IMR-90 (cell line): ENCODE measurements at regions not wholly inside any gene's neighbourhood (a gene's known extent, or its start where the extent isn't known, plus 50 kb on each side); places are given as distances from the start of the nearest gene placed in this dataset.

Experiments
- ATAC-seq: fragments of 200-7000 bp; cut with Tn5 transposase; 2 replicates; pipeline ENCODE4 v1.9.1; 2020; ENCODE audit warnings: low read depth, mild to moderate bottlenecking, moderate library complexity
- BruUV-seq: library from RNA; stranded (reverse); fragments of 400-500 nt; replicated peaks from 2 replicates; lab custom pipeline; 2021; lab: Mats Ljungman, UMichigan
- CTCF ChIA-PET: fragments of 300-600 bp; formaldehyde crosslinking; extraction: SDS; loops from one replicate; lab custom pipeline; 2021; ENCODE audit warnings: antibody characterized with exemption; lab: Yijun Ruan, JAX
- POLR2A ChIA-PET: fragments of 300-600 bp; sonication (Branson Sonifier 250); formaldehyde crosslinking; loops from one replicate; lab custom pipeline; 2022; ENCODE audit warnings: antibody characterized with exemption; ENCODE audit not compliant: unreplicated experiment; lab: Charles Lee
- DNase-seq: peaks from one replicate; pipeline ENCODE4 v3.0.0; 2013
- H2AFZ ChIP-seq: replicated peaks from 2 replicates; pipeline ENCODE3; 2013; ENCODE audit warnings: low read length, mild to moderate bottlenecking; ENCODE audit not compliant: poor library complexity
- H2AK5ac ChIP-seq: 2 replicates; pipeline ENCODE4 v1.6.1; 2013; ENCODE audit warnings: low read depth, low read length, inconsistent platforms
- H2AK9ac ChIP-seq: replicated peaks from 2 replicates; pipeline ENCODE3; 2013; ENCODE audit warnings: mild to moderate bottlenecking, low read depth, low read length, moderate library complexity; ENCODE audit not compliant: poor library complexity
- H2BK120ac ChIP-seq: 2 replicates; pipeline ENCODE4 v1.6.1; 2013; ENCODE audit warnings: low read depth, low read length, inconsistent platforms
- H2BK15ac ChIP-seq: 3 replicates; pipeline ENCODE4 v1.6.1; 2013; ENCODE audit warnings: low read depth, low read length, inconsistent platforms
- H2BK20ac ChIP-seq: 2 replicates; pipeline ENCODE4 v1.6.1; 2013; ENCODE audit warnings: low read depth, mild to moderate bottlenecking, inconsistent platforms, low read length, moderate library complexity
- H2BK5ac ChIP-seq: 2 replicates; pipeline ENCODE4 v1.6.1; 2013; ENCODE audit warnings: mild to moderate bottlenecking, low read depth, low read length, inconsistent platforms; ENCODE audit not compliant: poor library complexity, severe bottlenecking
- H3K14ac ChIP-seq: replicated peaks from 2 replicates; pipeline ENCODE4 v1.6.1; 2013; ENCODE audit warnings: low read depth, low read length, inconsistent platforms
- H3K18ac ChIP-seq: 2 replicates; pipeline ENCODE4 v1.6.1; 2013; ENCODE audit warnings: low read depth, low read length, control low read depth
- H3K23ac ChIP-seq: 2 replicates; pipeline ENCODE4 v1.6.1; 2013; ENCODE audit warnings: low read depth, low read length, inconsistent platforms
- H3K27ac ChIP-seq: 2 replicates; pipeline ENCODE4 v1.5.1; 2013; ENCODE audit warnings: mild to moderate bottlenecking, control low read depth, low read length; ENCODE audit not compliant: insufficient read depth
- H3K27me3 ChIP-seq: 2 replicates; pipeline ENCODE4 v1.6.1; 2013; ENCODE audit warnings: low read length; ENCODE audit not compliant: control insufficient read depth, insufficient read depth
- H3K36me3 ChIP-seq: 2 replicates; pipeline ENCODE4 v1.6.1; 2013; ENCODE audit warnings: low read length, mixed read lengths; ENCODE audit not compliant: control insufficient read depth, insufficient read depth
- H3K4ac ChIP-seq: 2 replicates; pipeline ENCODE4 v1.6.1; 2013; ENCODE audit warnings: low read depth, low read length, inconsistent platforms
- H3K4me1 ChIP-seq: 2 replicates; pipeline ENCODE4 v1.6.1; 2013; ENCODE audit warnings: low read length, mixed read lengths; ENCODE audit not compliant: control insufficient read depth, insufficient read depth
- H3K4me2 ChIP-seq: 2 replicates; pipeline ENCODE4 v1.6.1; 2013; ENCODE audit warnings: low read depth, mild to moderate bottlenecking, control low read depth, low read length, moderate library complexity
- H3K4me3 ChIP-seq: 2 replicates; pipeline ENCODE4 v1.5.1; 2013; ENCODE audit warnings: low read depth, mild to moderate bottlenecking, control low read depth, low read length, moderate library complexity; ENCODE audit not compliant: insufficient read depth
- H3K56ac ChIP-seq: 2 replicates; pipeline ENCODE4 v1.6.1; 2013; ENCODE audit warnings: low read length, inconsistent platforms; ENCODE audit not compliant: insufficient read depth; ENCODE audit errors: extremely low read depth
- H3K79me1 ChIP-seq, 2 experiments: 2 replicates each; pipeline ENCODE4 v1.6.1; 2013; ENCODE audit warnings: low read length in 2 of 2, inconsistent platforms in 1 of 2, low read depth in 1 of 2
- H3K9ac ChIP-seq: 2 replicates; pipeline ENCODE4 v1.6.1; 2013; ENCODE audit warnings: low read depth, low read length, control low read depth
- H3K9me1 ChIP-seq: 2 replicates; pipeline ENCODE4 v1.6.1; 2013; ENCODE audit warnings: low read length, inconsistent platforms; ENCODE audit not compliant: insufficient read depth
- H3K9me3 ChIP-seq: 2 replicates; pipeline ENCODE4 v1.6.1; 2013; ENCODE audit warnings: low read length; ENCODE audit not compliant: control insufficient read depth, insufficient read depth
- H4K20me1 ChIP-seq: 2 replicates; pipeline ENCODE4 v1.6.1; 2013; ENCODE audit warnings: low read length, inconsistent platforms; ENCODE audit not compliant: insufficient read depth
- H4K5ac ChIP-seq: 2 replicates; pipeline ENCODE4 v1.6.1; 2013; ENCODE audit warnings: mild to moderate bottlenecking, low read depth, low read length, control low read depth
- H4K8ac ChIP-seq, 2 experiments: 2 replicates each; pipeline ENCODE4 v1.6.1; 2013; ENCODE audit warnings: low read depth in 2 of 2, low read length in 2 of 2, control low read depth in 1 of 2, inconsistent platforms in 1 of 2
- H4K91ac ChIP-seq: 2 replicates; pipeline ENCODE4 v1.6.1; 2013; ENCODE audit warnings: low read depth, low read length, inconsistent platforms; ENCODE audit not compliant: insufficient read depth
- BHLHE40 ChIP-seq: fragments of 150-350 bp; IDR thresholded peaks from 2 replicates; pipeline ENCODE4 v1.6.1; 2016; ENCODE audit warnings: mild to moderate bottlenecking, low read depth, low read length
- CEBPB ChIP-seq: IDR thresholded peaks from 2 replicates; pipeline ENCODE4 v1.6.1; 2012; ENCODE audit warnings: low read depth, low read length, improper control_type of control experiment
- CHD1 ChIP-seq: IDR thresholded peaks from 2 replicates; pipeline ENCODE4 v1.6.1; 2012; ENCODE audit warnings: low read depth, low read length, improper control_type of control experiment
- ELK1 ChIP-seq: fragments of 150-350 bp; IDR thresholded peaks from 2 replicates; pipeline ENCODE4 v1.6.1; 2016; ENCODE audit warnings: low read depth, mild to moderate bottlenecking, low read length, moderate library complexity, borderline replicate concordance
- MAZ ChIP-seq: IDR thresholded peaks from 2 replicates; pipeline ENCODE4 v1.6.1; 2012; ENCODE audit warnings: low read depth, mild to moderate bottlenecking, low read length, improper control_type of control experiment, moderate library complexity, borderline replicate concordance
- POLR2A ChIP-seq: IDR thresholded peaks from 2 replicates; pipeline ENCODE4 v1.6.1; 2012; ENCODE audit warnings: mild to moderate bottlenecking, low read depth, low read length
- RAD21 ChIP-seq: IDR thresholded peaks from 2 replicates; pipeline ENCODE4 v1.6.1; 2012; ENCODE audit warnings: low read length, improper control_type of control experiment
- SMC3 ChIP-seq: fragments of 150-350 bp; IDR thresholded peaks from 2 replicates; pipeline ENCODE4 v1.6.1; 2016; ENCODE audit warnings: low read depth, mild to moderate bottlenecking, antibody characterized with exemption, low read length, moderate library complexity
- WGBS, 2 experiments: methylation state at CpG; one replicate each; pipeline versions ENCODE4 v1.1.5 to v1.1.7; 2013; ENCODE audit warnings: missing lambda C conversion rate in 2 of 2; ENCODE audit not compliant: insufficient read length in 1 of 2; ENCODE audit errors: extremely low coverage in 2 of 2; 5-methylcytosine and 5-hydroxymethylcytosine counted together
- dilution Hi-C: fragments of 300-500 bp; cut with HindIII; formaldehyde crosslinking; loops from one replicate; pipeline ENCODE4 v1.14.3; 2018; ENCODE audit warnings: low sequenced_read_pairs; ENCODE audit not compliant: unreplicated experiment
- in situ Hi-C: fragments of 300-500 bp; cut with MboI; formaldehyde crosslinking; loops from 3 replicates; pipeline ENCODE4 v1.14.3; 2019; ENCODE audit warnings: low sequenced_read_pairs, inconsistent platforms, mixed read lengths
- intact Hi-C: fragments of 100-400 bp; cut with micrococcal nuclease; formaldehyde crosslinking; loops from 2 replicates; pipeline ENCODE4 v1.10.0; 2022
- TF ChIP-seq, protein P1 (sequence below): fragments of 150-350 bp; IDR thresholded peaks from 2 replicates; pipeline ENCODE4 v1.6.1; 2017; ENCODE audit warnings: mild to moderate bottlenecking, antibody characterized with exemption, low read length, low read depth

DNA sequence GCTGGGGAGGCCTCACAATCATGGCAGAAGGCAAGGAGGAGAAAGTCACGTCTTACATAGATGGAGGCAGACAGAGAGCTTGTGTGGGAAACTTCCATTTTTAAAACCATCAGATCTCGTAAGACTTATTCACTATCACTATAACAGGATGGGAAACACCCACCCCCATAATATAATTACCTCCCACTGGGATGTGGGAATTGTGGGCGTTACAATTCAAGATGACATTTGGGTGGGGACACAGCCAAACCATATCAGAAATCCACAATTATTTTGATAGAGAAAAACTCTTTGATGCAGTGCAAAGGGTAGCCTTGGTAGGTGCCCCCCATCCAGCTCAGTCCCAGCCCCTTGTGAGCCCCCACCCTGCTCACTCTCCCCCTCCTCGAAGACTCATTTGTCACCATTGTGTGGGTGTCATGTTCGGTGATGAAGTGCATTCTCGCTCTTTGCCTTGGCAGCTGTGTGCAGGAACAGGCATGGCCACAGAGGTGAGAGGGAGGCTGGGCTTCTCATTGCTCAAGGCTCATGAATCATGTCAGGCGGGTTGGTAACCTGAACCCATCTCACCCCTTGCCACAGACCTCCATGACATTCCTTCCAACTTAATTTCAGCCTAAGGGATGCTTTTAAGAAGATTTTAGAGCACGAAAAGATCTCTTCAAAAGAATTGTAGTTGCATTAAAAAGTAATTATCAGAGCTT, 75.9 kb downstream of the BUB3 start:
- no peak overlapping the region for H4K8ac ChIP-seq
- no peak overlapping the region for H2BK5ac ChIP-seq
- CTCF ChIA-PET: no interaction called here
- peaks cover 2% of the 10 kb centered on the region; the same call in 1 of the 2 replicates for H3K9me3 ChIP-seq
- H3K14ac ChIP-seq: no peak overlapping the region
- H2BK120ac ChIP-seq: no peak overlapping the region
- no peak overlapping the region for H3K9ac ChIP-seq
- no peak overlapping the region for H4K91ac ChIP-seq
- no peak for ATAC-seq
- no peak for DNase-seq
- H3K4me1 ChIP-seq: no peaks in the 10 kb centered on the region
- dilution Hi-C loops (no loop called here), intact Hi-C loops (no loop called here), in situ Hi-C loops (no loop called here)
- no peak overlapping the region for H3K56ac ChIP-seq
- no peak overlapping the region for H4K5ac ChIP-seq
- H3K27me3 ChIP-seq: no peaks in the 10 kb centered on the region
- no CpG with 5 or more reads among the region's 8 CpGs for WGBS, 2 experiments
- H4K20me1 ChIP-seq: no peaks in the 10 kb centered on the region
- no peak overlapping the region for H3K18ac ChIP-seq
- H2AK9ac ChIP-seq: no peak overlapping the region
- no peaks in the 10 kb centered on the region for H3K36me3 ChIP-seq
- H3K79me1 ChIP-seq: no peaks in the 10 kb centered on the region
- H3K27ac ChIP-seq: no peak overlapping the region
- H2AK5ac ChIP-seq: no peak overlapping the region
- H2BK20ac ChIP-seq: no peak overlapping the region
- POLR2A ChIA-PET: no interaction called here
- no peak overlapping the region for H3K4me3 ChIP-seq
- no peak overlapping the region for H2BK15ac ChIP-seq
- H3K4ac ChIP-seq: no peak overlapping the region
- TF ChIP-seq SMC3 (no peak), CHD1 (no peak), RAD21 (no peak), POLR2A (no peak), ELK1 (no peak), BHLHE40 (no peak), MAZ (no peak), CEBPB (no peak)
- TF ChIP-seq, protein P1, sequence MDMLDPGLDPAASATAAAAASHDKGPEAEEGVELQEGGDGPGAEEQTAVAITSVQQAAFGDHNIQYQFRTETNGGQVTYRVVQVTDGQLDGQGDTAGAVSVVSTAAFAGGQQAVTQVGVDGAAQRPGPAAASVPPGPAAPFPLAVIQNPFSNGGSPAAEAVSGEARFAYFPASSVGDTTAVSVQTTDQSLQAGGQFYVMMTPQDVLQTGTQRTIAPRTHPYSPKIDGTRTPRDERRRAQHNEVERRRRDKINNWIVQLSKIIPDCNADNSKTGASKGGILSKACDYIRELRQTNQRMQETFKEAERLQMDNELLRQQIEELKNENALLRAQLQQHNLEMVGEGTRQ: no peak
- no peaks in the 10 kb centered on the region for H3K9me1 ChIP-seq
- H3K4me2 ChIP-seq: no peak overlapping the region
- no peak overlapping the region for H3K23ac ChIP-seq
- no peak overlapping the region for H2AFZ ChIP-seq
- no TSS peak for BruUV-seq
